Ishikawa (cell line): ENCODE measurements at regions not wholly inside any gene's neighbourhood (a gene's known extent, or its start where the extent isn't known, plus 50 kb on each side); places are given as distances from the start of the nearest gene placed in this dataset.

Experiments
- CEBPB ChIP-seq: IDR thresholded peaks from 2 replicates; pipeline ENCODE4 v1.6.1; 2012
- CREB1 ChIP-seq: IDR thresholded peaks from 2 replicates; pipeline ENCODE4 v1.6.1; 2012; ENCODE audit warnings: low read depth
- EGR1 ChIP-seq: IDR thresholded peaks from 2 replicates; pipeline ENCODE4 v1.6.1; 2012
- EP300 ChIP-seq: IDR thresholded peaks from 2 replicates; pipeline ENCODE4 v1.6.1; 2012; ENCODE audit warnings: borderline replicate concordance
- FOXM1 ChIP-seq: IDR thresholded peaks from 2 replicates; pipeline ENCODE4 v1.6.1; 2012; ENCODE audit warnings: low read depth, borderline replicate concordance
- MAX ChIP-seq: IDR thresholded peaks from 2 replicates; pipeline ENCODE4 v1.6.1; 2012
- NFIC ChIP-seq: IDR thresholded peaks from 2 replicates; pipeline ENCODE4 v1.6.1; 2012
- RAD21 ChIP-seq: IDR thresholded peaks from 2 replicates; pipeline ENCODE4 v1.6.1; 2012; ENCODE audit warnings: low read depth
- REST ChIP-seq: IDR thresholded peaks from 2 replicates; pipeline ENCODE4 v1.6.1; 2012; ENCODE audit warnings: low read depth, mild to moderate bottlenecking
- TAF1 ChIP-seq: IDR thresholded peaks from 2 replicates; pipeline ENCODE4 v1.6.1; 2012; ENCODE audit warnings: low read depth, mild to moderate bottlenecking
- TCF12 ChIP-seq: IDR thresholded peaks from 2 replicates; pipeline ENCODE4 v1.6.1; 2012; ENCODE audit warnings: low read depth
- TEAD4 ChIP-seq: IDR thresholded peaks from 2 replicates; pipeline ENCODE4 v1.6.1; 2012
- USF1 ChIP-seq: IDR thresholded peaks from 2 replicates; pipeline ENCODE4 v1.6.1; 2012
- YY1 ChIP-seq: IDR thresholded peaks from 2 replicates; pipeline ENCODE4 v1.6.1; 2012; ENCODE audit warnings: low read depth
- ZBTB7A ChIP-seq: IDR thresholded peaks from 2 replicates; pipeline ENCODE4 v1.6.1; 2012; ENCODE audit warnings: low read depth

GRCh38 chr5:155947394-155948062 lies 379.4 kb upstream of the SGCD start:
- TF ChIP-seq USF1: no peak
- TF ChIP-seq CREB1: no peak
- TF ChIP-seq TCF12: no peak
- no peak for TF ChIP-seq NFIC

GRCh38 chr5:155948576-155948975 lies 378.4 kb upstream of the SGCD start:
- TF ChIP-seq CREB1: no peak
- TF ChIP-seq EGR1: no peak
- no peak for TF ChIP-seq YY1
- no peak for TF ChIP-seq EP300
- no peak for TF ChIP-seq REST
- no peak for TF ChIP-seq TCF12
- TF ChIP-seq USF1: no peak
- no peak for TF ChIP-seq TAF1
- no peak for TF ChIP-seq RAD21
- TF ChIP-seq FOXM1: no peak
- TF ChIP-seq ZBTB7A: no peak
- no peak for TF ChIP-seq MAX
- TF ChIP-seq CEBPB: no peak
- TF ChIP-seq NFIC: no peak
- TF ChIP-seq TEAD4: no peak

- no peak for TF ChIP-seq TEAD4
- no peak for TF ChIP-seq EGR1
- no peak for TF ChIP-seq FOXM1
- no peak for TF ChIP-seq TCF12
These were observed 374.4 kb upstream of the SGCD start for GRCh38 chr5:155952486-155953089.

GRCh38 chr5:155953335-155953734 lies 373.6 kb upstream of the SGCD start:
- TF ChIP-seq NFIC (no peak), USF1 (no peak), TEAD4 (no peak), EGR1 (no peak), TAF1 (no peak), RAD21 (no peak), TCF12 (no peak), MAX (no peak), ZBTB7A (no peak), FOXM1 (no peak), CREB1 (no peak), REST (no peak), CEBPB (no peak), EP300 (no peak), YY1 (no peak)

GRCh38 chr5:155954701-155955445 lies 372.1 kb upstream of the SGCD start:
- TF ChIP-seq NFIC: no peak
- TF ChIP-seq TCF12: no peak
- TF ChIP-seq FOXM1: no peak
- no peak for TF ChIP-seq CEBPB
- TF ChIP-seq CREB1: no peak
- TF ChIP-seq USF1: no peak
- no peak for TF ChIP-seq TEAD4
- TF ChIP-seq EGR1: no peak
- no peak for TF ChIP-seq EP300
- no peak for TF ChIP-seq REST
- TF ChIP-seq ZBTB7A: no peak
- TF ChIP-seq RAD21: no peak
- TF ChIP-seq MAX: no peak
